Breast epithelium (tissue), 4 donors: ENCODE measurements at regions not wholly inside any gene's neighbourhood (a gene's known extent, or its start where the extent isn't known, plus 50 kb on each side); places are given as distances from the start of the nearest gene placed in this dataset.

Experiments used
- DNase-seq, 2 donors: peaks; one replicate each; pipeline ENCODE4 v3.0.0-alpha.2; 2019; ENCODE audit warnings: low spot score in 2 of 2
- H3K27ac ChIP-seq, 2 donors: fragments of 200-600 bp; sonication (generic) in 1 of 2; one replicate each; pipeline ENCODE4 v1.5.1; 2016 to 2019; ENCODE audit warnings: mild to moderate bottlenecking in 1 of 2
- H3K27me3 ChIP-seq, 2 donors: fragments of 200-600 bp; sonication (generic) in 1 of 2; one replicate each; pipeline versions ENCODE4 v1.5.1 to v1.6.0; 2017 to 2019; ENCODE audit warnings: control low read depth in 1 of 2, mild to moderate bottlenecking in 1 of 2
- H3K36me3 ChIP-seq: fragments of 200-600 bp; one replicate; pipeline ENCODE4 v1.5.1; 2019
- H3K4me1 ChIP-seq, 2 donors: fragments of 200-600 bp; sonication (generic); one replicate each; pipeline ENCODE4 v1.5.1; 2016 to 2019; ENCODE audit warnings: control low read depth in 1 of 2
- H3K4me3 ChIP-seq, 3 donors: fragments of 200-600 bp; sonication (generic); 1 replicate in 2 of 3; 2 replicates in 1 of 3; pipeline ENCODE4 v1.5.1; 2016 to 2019; ENCODE audit warnings: mild to moderate bottlenecking in 3 of 3, moderate library complexity in 2 of 3
- H3K9me3 ChIP-seq, 2 donors: fragments of 200-600 bp; sonication (generic) in 1 of 2; one replicate each; pipeline ENCODE4 v1.5.1; 2016 to 2019; ENCODE audit warnings: control low read depth in 1 of 2
- CTCF ChIP-seq, 3 donors: fragments of 450-650 bp; IDR thresholded peaks; one replicate each; pipeline ENCODE4 v1.5.1; 2016 to 2017; ENCODE audit warnings: antibody characterized with exemption in 3 of 3, mild to moderate bottlenecking in 3 of 3, moderate library complexity in 3 of 3
- POLR2A ChIP-seq: fragments of 450-650 bp; IDR thresholded peaks from one replicate; pipeline ENCODE4 v1.6.1; 2016; ENCODE audit warnings: antibody characterized with exemption, mild to moderate bottlenecking, moderate library complexity
- POLR2AphosphoS5 ChIP-seq, 3 donors: sonication (generic); formaldehyde crosslinking; IDR thresholded peaks; one replicate each; pipeline ENCODE4 v1.6.1; 2017; ENCODE audit warnings: antibody characterized with exemption in 3 of 3
- intact Hi-C: fragments of 100-400 bp; cut with DNase I; formaldehyde crosslinking; loops from one replicate; pipeline ENCODE4 v1.15.1; 2023; ENCODE audit warnings: low total_unique reads

GRCh38 chr6:119978274-119978889 lies 628.8 kb upstream of the MAN1A1 start:
- Histone ChIP-seq H3K9me3 (no peaks in the 10 kb centered on the region), H3K36me3 (no peaks in the 10 kb centered on the region), H3K4me1 (no peaks in the 10 kb centered on the region), H3K27ac (no peak overlapping the region), H3K27me3 (no peaks in the 10 kb centered on the region), H3K4me3 (no peak overlapping the region)
- DNase-seq, result no peak
- TF ChIP-seq POLR2A, result no peak
- TF ChIP-seq CTCF (IDR thresholded peaks at IDR 0.05), result peak in 1 of 3 donors; percentile 19
- intact Hi-C loops, result no loop called here

DNA sequence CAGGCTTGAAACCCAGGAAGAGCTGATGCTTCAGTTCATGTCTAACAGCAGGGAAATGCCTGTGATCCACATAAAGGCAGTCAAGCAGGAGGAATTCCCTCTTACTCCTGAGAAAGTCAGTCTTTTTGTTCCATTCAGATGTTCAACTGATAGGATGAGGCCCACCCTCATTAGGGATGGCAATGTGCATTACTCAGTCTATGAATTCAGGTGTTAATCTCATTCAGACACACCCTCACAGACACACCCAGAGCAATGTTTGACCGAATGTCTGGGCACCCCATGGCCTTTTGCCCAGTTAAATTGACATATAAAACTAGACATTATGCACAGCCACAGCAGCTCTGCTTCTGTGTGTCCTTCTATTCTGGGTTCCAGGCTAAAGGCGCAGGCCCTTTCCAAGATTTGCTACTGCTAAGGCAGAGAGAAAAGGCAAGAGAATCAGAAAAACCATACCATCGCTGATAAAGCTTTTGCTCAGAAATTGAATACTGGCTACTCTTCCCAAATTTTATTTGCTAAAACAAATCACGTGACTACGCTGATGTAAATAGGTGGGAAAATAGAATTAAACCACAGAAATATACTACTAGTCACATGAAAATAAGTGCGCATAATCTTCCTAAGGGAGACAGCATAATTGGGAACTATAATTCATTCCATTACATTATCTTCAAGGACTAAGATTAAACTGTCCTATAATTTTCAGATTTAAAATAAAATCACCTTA lies 625.0 kb upstream of the MAN1A1 start:
- Histone ChIP-seq H3K4me1 (no peaks in the 10 kb centered on the region), H3K36me3 (no peaks in the 10 kb centered on the region), H3K27ac (no peak overlapping the region), H3K9me3 (no peaks in the 10 kb centered on the region), H3K27me3 (no peaks in the 10 kb centered on the region), H3K4me3 (no peak overlapping the region)
- intact Hi-C loops, result no loop called here
- DNase-seq, result no peak
- TF ChIP-seq POLR2AphosphoS5 (IDR thresholded peaks at IDR 0.05) (no peak), CTCF (IDR thresholded peaks at IDR 0.05) (no peak), POLR2A (no peak)

DNA sequence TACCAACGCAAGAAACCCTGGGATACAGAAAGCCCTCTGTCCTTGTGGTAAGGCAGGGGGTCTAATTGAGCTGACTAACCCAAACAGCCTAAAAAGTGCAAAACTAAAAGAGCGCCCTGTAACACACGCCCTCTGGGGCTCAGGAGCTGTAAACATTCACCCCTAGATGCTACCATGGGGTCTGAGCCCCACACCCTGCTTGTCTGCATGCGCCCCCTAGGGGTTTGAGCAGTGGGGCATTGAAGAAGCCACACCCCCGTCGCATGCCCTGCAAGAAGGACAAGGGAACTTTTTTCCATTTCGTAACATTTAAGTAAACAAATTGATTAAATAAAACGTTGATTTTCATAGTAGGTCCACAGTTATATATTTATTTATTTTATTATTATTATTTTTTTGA lies 616.9 kb upstream of the MAN1A1 start:
- TF ChIP-seq POLR2A (no peak), POLR2AphosphoS5 (IDR thresholded peaks at IDR 0.05) (no peak), CTCF (IDR thresholded peaks at IDR 0.05) (no peak)
- intact Hi-C loops, result no loop called here
- H3K27ac ChIP-seq, result no peak overlapping the region
- H3K9me3 ChIP-seq, result peaks cover 0 to 8% of the 10 kb centered on the region in 2 donors
- no peak for DNase-seq
- no peaks in the 10 kb centered on the region for H3K4me1 ChIP-seq
- no peaks in the 10 kb centered on the region for H3K36me3 ChIP-seq
- no peak overlapping the region for H3K4me3 ChIP-seq
- no peaks in the 10 kb centered on the region for H3K27me3 ChIP-seq

GRCh38 chr6:119965900-119966299 lies 616.3 kb upstream of the MAN1A1 start:
- intact Hi-C loops, result no loop called here
- no peak for DNase-seq
- no peak overlapping the region for H3K4me3 ChIP-seq
- peaks cover 0 to 8% of the 10 kb centered on the region in 2 donors for H3K9me3 ChIP-seq
- no peaks in the 10 kb centered on the region for H3K36me3 ChIP-seq
- no peaks in the 10 kb centered on the region for H3K27me3 ChIP-seq
- TF ChIP-seq CTCF (IDR thresholded peaks at IDR 0.05) (no peak), POLR2A (no peak), POLR2AphosphoS5 (IDR thresholded peaks at IDR 0.05) (no peak)
- H3K4me1 ChIP-seq, result no peaks in the 10 kb centered on the region
- H3K27ac ChIP-seq, result no peak overlapping the region

GRCh38 chr6:119965008-119965407 lies 615.4 kb upstream of the MAN1A1 start:
- H3K27me3 ChIP-seq, result no peaks in the 10 kb centered on the region
- no peak for DNase-seq
- no peaks in the 10 kb centered on the region for H3K36me3 ChIP-seq
- intact Hi-C loops, result no loop called here
- no peak overlapping the region for H3K4me3 ChIP-seq
- H3K4me1 ChIP-seq, result no peaks in the 10 kb centered on the region
- no peak overlapping the region for H3K27ac ChIP-seq
- H3K9me3 ChIP-seq, result peaks cover 0 to 8% of the 10 kb centered on the region in 2 donors
- TF ChIP-seq CTCF (IDR thresholded peaks at IDR 0.05) (no peak), POLR2A (no peak), POLR2AphosphoS5 (IDR thresholded peaks at IDR 0.05) (no peak)
